ENCODE measurements at regions not wholly inside any gene's neighbourhood (a gene's known extent, or its start where the extent isn't known, plus 50 kb on each side); places are given as distances from the start of the nearest gene placed in this dataset.

- Histone ChIP-seq H3K4me2 (ENCODE audit: unreplicated experiment) (no peak overlapping the region), H3F3A (ENCODE audit: insufficient read depth) (no peaks in the 10 kb centered on the region), H3K27ac (no peak overlapping the region), H3K79me2 (ENCODE audit: insufficient read depth) (no peaks in the 10 kb centered on the region), H4K20me1 (ENCODE audit: insufficient read depth) (no peaks in the 10 kb centered on the region), H3K9ac (no peak overlapping the region), H2AFZ (0 out of 2 replicates have a peak overlapping the region, but pooled peaks have one; percentile 9), H3K4me1 (ENCODE audit: insufficient read depth) (no peaks in the 10 kb centered on the region), H3K9me3 (ENCODE audit: low read depth) (no peaks in the 10 kb centered on the region), H3K36me3 (ENCODE audit: low read depth) (no peaks in the 10 kb centered on the region), H3K9me2 (ENCODE audit: insufficient read depth) (no peaks in the 10 kb centered on the region), H3K4me3 (no peak overlapping the region), H3K27me3 (replicated peaks; ENCODE audit: insufficient read depth) (no peaks in the 10 kb centered on the region)
- TF ChIP-seq EZH2 (IDR thresholded peaks at IDR 0.05; ENCODE audit: insufficient read depth, poor library complexity, severe bottlenecking) (no peak), EZH2phosphoT487 (IDR thresholded peaks at IDR 0.05; ENCODE audit: insufficient read depth, low read depth) (no peak)
- 56 to 61% methylated on average over 4 of the region's 4 CpGs for WGBS, 2 experiments (ENCODE audit: low coverage in 1 of 2, low lambda C conversion rate in 2 of 2, missing lambda C conversion rate in 2 of 2)
- in situ Hi-C loops (cut with MboI), result no loop called here
- no peak for DNase-seq
These were observed 591.7 kb downstream of the PLPP3 start for GRCh38 chr1:55987491-55988249.

GRCh38 chr1:55986003-55986402 is 593.4 kb downstream of the PLPP3 start:
- Histone ChIP-seq H4K20me1 (ENCODE audit: insufficient read depth) (no peaks in the 10 kb centered on the region), H2AFZ (no peak overlapping the region), H3K9me2 (ENCODE audit: insufficient read depth) (no peaks in the 10 kb centered on the region), H3K36me3 (ENCODE audit: low read depth) (no peaks in the 10 kb centered on the region), H3K27me3 (replicated peaks; ENCODE audit: insufficient read depth) (no peaks in the 10 kb centered on the region), H3K9ac (no peak overlapping the region), H3K9me3 (ENCODE audit: low read depth) (no peaks in the 10 kb centered on the region), H3K4me2 (ENCODE audit: unreplicated experiment) (no peak overlapping the region), H3K4me3 (no peak overlapping the region), H3K27ac (no peak overlapping the region), H3F3A (ENCODE audit: insufficient read depth) (0 out of 2 replicates have a peak, but pooled peaks cover 5% of the 10 kb centered on the region), H3K4me1 (ENCODE audit: insufficient read depth) (peaks cover 7% of the 10 kb centered on the region), H3K79me2 (ENCODE audit: insufficient read depth) (no peaks in the 10 kb centered on the region)
- peak; percentile 19 for DNase-seq
- in situ Hi-C loops (cut with MboI), result no loop called here
- WGBS, 2 experiments (ENCODE audit: low coverage in 1 of 2, low lambda C conversion rate in 2 of 2, missing lambda C conversion rate in 2 of 2), result 77 to 86% methylated on average over 1 of the region's 1 CpG
- TF ChIP-seq EZH2phosphoT487 (IDR thresholded peaks at IDR 0.05; ENCODE audit: insufficient read depth, low read depth) (no peak), EZH2 (IDR thresholded peaks at IDR 0.05; ENCODE audit: insufficient read depth, poor library complexity, severe bottlenecking) (no peak)

- peaks cover 18% of the 10 kb centered on the region for H3K4me1 ChIP-seq (ENCODE audit: insufficient read depth)
- no peaks in the 10 kb centered on the region for H3K36me3 ChIP-seq (ENCODE audit: low read depth)
- no peak overlapping the region for H3K4me3 ChIP-seq
- no peaks in the 10 kb centered on the region for H3K9me2 ChIP-seq (ENCODE audit: insufficient read depth)
- no peak overlapping the region for H3K4me2 ChIP-seq (ENCODE audit: unreplicated experiment)
- no peaks in the 10 kb centered on the region for H3K27me3 ChIP-seq (replicated peaks; ENCODE audit: insufficient read depth)
- in situ Hi-C loops (cut with MboI), result no loop called here
- 0 out of 2 replicates have a peak overlapping the region, but pooled peaks have one; percentile 2 for H2AFZ ChIP-seq
- H3K27ac ChIP-seq, result no peak overlapping the region
- H3K9ac ChIP-seq, result no peak overlapping the region
- H3F3A ChIP-seq (ENCODE audit: insufficient read depth), result 0 out of 2 replicates have a peak, but pooled peaks cover 16% of the 10 kb centered on the region
- no peaks in the 10 kb centered on the region for H4K20me1 ChIP-seq (ENCODE audit: insufficient read depth)
- H3K79me2 ChIP-seq (ENCODE audit: insufficient read depth), result no peaks in the 10 kb centered on the region
- no peak for TF ChIP-seq EZH2phosphoT487 (IDR thresholded peaks at IDR 0.05; ENCODE audit: insufficient read depth, low read depth)
- no peak for TF ChIP-seq EZH2 (IDR thresholded peaks at IDR 0.05; ENCODE audit: insufficient read depth, poor library complexity, severe bottlenecking)
- H3K9me3 ChIP-seq (ENCODE audit: low read depth), result no peaks in the 10 kb centered on the region
- 69 to 84% methylated on average over 2 of the region's 2 CpGs for WGBS, 2 experiments (ENCODE audit: low coverage in 1 of 2, low lambda C conversion rate in 2 of 2, missing lambda C conversion rate in 2 of 2)
- DNase-seq, result peak; percentile 50
These were observed 598.2 kb downstream of the PLPP3 start for GRCh38 chr1:55981010-55981650.

- no peak overlapping the region for H2AFZ ChIP-seq
- H3K36me3 ChIP-seq (ENCODE audit: low read depth), result no peaks in the 10 kb centered on the region
- no peaks in the 10 kb centered on the region for H3K27me3 ChIP-seq (replicated peaks; ENCODE audit: insufficient read depth)
- no peaks in the 10 kb centered on the region for H3K9me2 ChIP-seq (ENCODE audit: insufficient read depth)
- in situ Hi-C loops (cut with MboI), result no loop called here
- H3K9ac ChIP-seq, result no peak overlapping the region
- no peaks in the 10 kb centered on the region for H3K9me3 ChIP-seq (ENCODE audit: low read depth)
- H3K79me2 ChIP-seq (ENCODE audit: insufficient read depth), result no peaks in the 10 kb centered on the region
- no peak overlapping the region for H3K4me2 ChIP-seq (ENCODE audit: unreplicated experiment)
- H3F3A ChIP-seq (ENCODE audit: insufficient read depth), result 0 out of 2 replicates have a peak, but pooled peaks cover 18% of the 10 kb centered on the region
- no peak overlapping the region for H3K27ac ChIP-seq
- no peaks in the 10 kb centered on the region for H4K20me1 ChIP-seq (ENCODE audit: insufficient read depth)
- 80 to 83% methylated on average over 4 of the region's 4 CpGs for WGBS, 2 experiments (ENCODE audit: low coverage in 1 of 2, low lambda C conversion rate in 2 of 2, missing lambda C conversion rate in 2 of 2)
- H3K4me1 ChIP-seq (ENCODE audit: insufficient read depth), result peaks cover 19% of the 10 kb centered on the region
- no peak for TF ChIP-seq EZH2 (IDR thresholded peaks at IDR 0.05; ENCODE audit: insufficient read depth, poor library complexity, severe bottlenecking)
- TF ChIP-seq EZH2phosphoT487 (IDR thresholded peaks at IDR 0.05; ENCODE audit: insufficient read depth, low read depth), result no peak
- H3K4me3 ChIP-seq, result no peak overlapping the region
- no peak for DNase-seq
These were observed 598.8 kb downstream of the PLPP3 start for GRCh38 chr1:55980582-55980981.
